K562 (cell line): ENCODE measurements at regions not wholly inside any gene's neighbourhood (a gene's known extent, or its start where the extent isn't known, plus 50 kb on each side); places are given as distances from the start of the nearest gene placed in this dataset.
A peak's percentile ranks its signal among the peaks of the same experiment; 100 is the strongest.

ENCODE experiments used
- BRD4 ChIP-seq: fragments of 200-600 bp; sonication (generic); IDR thresholded peaks from 2 replicates; pipeline ENCODE4 v1.6.1; 2017; ENCODE audit warnings: inconsistent platforms
- CBFB ChIP-seq: sonication (generic); formaldehyde crosslinking; IDR thresholded peaks from 2 replicates; pipeline ENCODE4 v1.4.0; 2020; ENCODE audit warnings: mild to moderate bottlenecking, missing genetic modification reagents
- CCNT2 ChIP-seq: IDR thresholded peaks from 2 replicates; pipeline ENCODE4 v1.6.1; 2011; ENCODE audit warnings: borderline replicate concordance, low read depth, mild to moderate bottlenecking, moderate library complexity, mixed read lengths, low read length; ENCODE audit not compliant: insufficient read length; ENCODE audit errors: extremely low read depth
- EZH2 ChIP-seq: IDR thresholded peaks from 2 replicates; pipeline ENCODE4 v1.6.1; 2012; ENCODE audit warnings: low read depth, mild to moderate bottlenecking, inconsistent platforms, low read length, borderline replicate concordance
- GATAD2A ChIP-seq: fragments of 450-650 bp; IDR thresholded peaks from 2 replicates; pipeline ENCODE4 v1.6.1; 2017
- IRF1 ChIP-seq: sonication (generic); formaldehyde crosslinking; IDR thresholded peaks from 2 replicates; pipeline ENCODE4 v1.8.0; 2022; ENCODE audit warnings: missing genetic modification reagents, mild to moderate bottlenecking, borderline replicate concordance
- MNT ChIP-seq, 2 experiments: fragments of 450-650 bp; conservative IDR thresholded peaks; 2 replicates each; pipeline ENCODE4 v1.6.1; 2017; ENCODE audit warnings: mild to moderate bottlenecking in 2 of 2, moderate library complexity in 2 of 2
- MYC ChIP-seq, 2 experiments: fragments of 250-450 bp in 1 of 2; sonication (Bioruptor Pico) in 1 of 2; IDR thresholded peaks; 2 replicates each; pipeline versions ENCODE4 v1.5.1 to v1.6.1; 2012 to 2021; ENCODE audit warnings: low read depth in 2 of 2, borderline replicate concordance in 1 of 2, improper control_type of control experiment in 1 of 2, low read length in 1 of 2, mild to moderate bottlenecking in 1 of 2, moderate library complexity in 1 of 2
- NEUROD1 ChIP-seq: fragments of 150-350 bp; IDR thresholded peaks from 2 replicates; pipeline ENCODE4 v1.6.1; 2014; ENCODE audit warnings: borderline replicate concordance, low read length, low read depth; ENCODE audit not compliant: partially characterized antibody
- PHTF2 ChIP-seq: fragments of 250-450 bp; sonication (Bioruptor Pico); IDR thresholded peaks from 2 replicates; pipeline ENCODE4 v1.5.0; 2021; ENCODE audit warnings: mild to moderate bottlenecking
- RBM22 ChIP-seq: fragments of 200-400 bp; formaldehyde crosslinking; IDR thresholded peaks from 2 replicates; pipeline ENCODE4 v1.6.1; 2018; ENCODE audit warnings: low read length, low read depth; ENCODE audit not compliant: poor library complexity, severe bottlenecking
- SAFB2 ChIP-seq: fragments of 200-400 bp; formaldehyde crosslinking; IDR thresholded peaks from 2 replicates; pipeline ENCODE4 v1.6.1; 2018; ENCODE audit warnings: borderline replicate concordance, low read length, low read depth, moderate library complexity; ENCODE audit not compliant: severe bottlenecking
- SETDB1 ChIP-seq: IDR thresholded peaks from one replicate; pipeline ENCODE4 v1.6.1; 2012; ENCODE audit warnings: low read length, control low read depth, inconsistent platforms
- SMARCB1 ChIP-seq: IDR thresholded peaks from 2 replicates; pipeline ENCODE4 v1.6.1; 2011; ENCODE audit warnings: improper control_type of control experiment, low read depth; ENCODE audit not compliant: insufficient read length
- ZNF217 ChIP-seq: sonication (generic); formaldehyde crosslinking; IDR thresholded peaks from 2 replicates; pipeline ENCODE4 v1.8.0; 2022; ENCODE audit warnings: mild to moderate bottlenecking, missing genetic modification reagents
- ZNF224 ChIP-seq: sonication (generic); formaldehyde crosslinking; IDR thresholded peaks from 2 replicates; pipeline ENCODE4 v1.8.0; 2022; ENCODE audit warnings: mild to moderate bottlenecking, missing genetic modification reagents
- ZNF263 ChIP-seq: sonication (generic); formaldehyde crosslinking; IDR thresholded peaks from 2 replicates; pipeline ENCODE4 v1.8.0; 2022; ENCODE audit warnings: mild to moderate bottlenecking, missing genetic modification reagents, borderline replicate concordance
- ZNF407 ChIP-seq: fragments of 450-650 bp; IDR thresholded peaks from 2 replicates; pipeline ENCODE4 v1.6.1; 2016; ENCODE audit warnings: low read depth

- no peak for TF ChIP-seq ZNF407
- no peak for TF ChIP-seq CBFB
- no peak for TF ChIP-seq ZNF224 (CRISPR knock-in tag)
- TF ChIP-seq RBM22, result no peak
- peak; percentile 73; the same call in 1 of the 2 replicates for TF ChIP-seq EZH2
- TF ChIP-seq GATAD2A, result peak; percentile 64; the same call in 1 of the 2 replicates
- no peak for TF ChIP-seq ZNF263 (CRISPR knock-in tag)
- TF ChIP-seq IRF1 (CRISPR knock-in tag), result no peak
- no peak for TF ChIP-seq SAFB2
- no peak for TF ChIP-seq ZNF217 (CRISPR knock-in tag)
- TF ChIP-seq BRD4, result no peak
- TF ChIP-seq CCNT2, result peak; percentile 99
- peak; percentile 88 for TF ChIP-seq NEUROD1
- peak; percentile 46; the same call in 1 of the 2 replicates for TF ChIP-seq MYC (IDR thresholded peaks at IDR 0.05; ENCODE audit: low read depth, low read length)
- TF ChIP-seq MYC (CRISPR knock-in tag; IDR thresholded peaks at IDR 0.05; ENCODE audit: borderline replicate concordance, low read depth), result no peak
- TF ChIP-seq SETDB1, result no peak
- no peak for TF ChIP-seq SMARCB1
- peak in 1 of 2 experiments; percentile 45; a peak in 3 of 4 replicates for TF ChIP-seq MNT (conservative IDR thresholded peaks at IDR 0.05)
- no peak for TF ChIP-seq PHTF2 (CRISPR knock-in tag)
These were observed 61.5 kb upstream of the GOLIM4 start (continued) for GRCh38 chr3:168157099-168157700.
